HG02943 (cell line): ENCODE measurements at regions not wholly inside any gene's neighbourhood (a gene's known extent, or its start where the extent isn't known, plus 50 kb on each side); places are given as distances from the start of the nearest gene placed in this dataset.
A peak's percentile ranks its signal among the peaks of the same experiment; 100 is the strongest.
"Not testable (repeated sequence)": the region's sequence is repeated elsewhere in the genome, so short reads cannot be mapped to it uniquely, and the experiment has no call there.

ENCODE experiments used
- ATAC-seq: cut with Tn5 transposase; IDR thresholded peaks from one replicate; pipeline ENCODE4 v1.9.1; 2021; ENCODE audit warnings: mild to moderate bottlenecking, low read depth, moderate library complexity; ENCODE audit not compliant: unreplicated experiment

DNA sequence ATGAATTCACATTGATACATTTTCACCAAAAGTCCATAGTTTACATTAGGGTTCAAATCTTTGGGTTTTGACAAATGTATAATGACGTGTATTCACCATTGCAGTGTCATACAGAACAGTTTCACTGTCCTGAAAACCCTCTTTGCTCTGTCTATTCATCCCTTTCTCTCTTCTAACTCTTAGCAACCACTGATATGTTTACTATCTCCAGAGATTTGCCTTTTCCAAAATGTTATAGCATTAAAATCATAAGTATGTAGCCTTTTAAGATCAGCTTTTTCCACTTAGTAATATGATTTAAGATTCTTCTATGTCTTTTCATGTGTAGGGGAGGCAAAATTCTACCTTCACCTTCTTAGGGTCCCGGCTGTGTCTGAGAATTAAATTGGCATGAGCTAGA lies 203.8 kb downstream of the TPRG1 start:
- no peak for ATAC-seq

DNA sequence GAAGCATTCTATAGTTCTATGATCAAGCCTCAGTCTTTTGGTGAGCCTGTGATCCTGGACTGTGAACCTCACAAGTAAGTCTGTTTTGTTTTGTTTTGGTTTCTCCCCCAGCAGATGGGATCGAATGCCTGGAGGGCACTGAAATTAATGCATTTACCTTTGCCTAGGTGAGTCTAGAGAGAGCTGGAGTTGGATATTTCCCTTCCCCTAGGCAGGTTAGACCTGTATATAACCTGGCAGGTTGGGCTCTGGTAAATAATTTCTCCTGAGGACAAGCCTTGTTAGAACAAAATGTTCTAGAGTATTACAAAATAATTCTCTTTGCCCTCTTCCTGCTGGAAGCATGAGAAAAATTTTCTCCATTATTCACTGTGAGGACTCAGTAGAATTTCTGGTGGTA lies 211.9 kb downstream of the TPRG1 start:
- ATAC-seq = no peak

DNA sequence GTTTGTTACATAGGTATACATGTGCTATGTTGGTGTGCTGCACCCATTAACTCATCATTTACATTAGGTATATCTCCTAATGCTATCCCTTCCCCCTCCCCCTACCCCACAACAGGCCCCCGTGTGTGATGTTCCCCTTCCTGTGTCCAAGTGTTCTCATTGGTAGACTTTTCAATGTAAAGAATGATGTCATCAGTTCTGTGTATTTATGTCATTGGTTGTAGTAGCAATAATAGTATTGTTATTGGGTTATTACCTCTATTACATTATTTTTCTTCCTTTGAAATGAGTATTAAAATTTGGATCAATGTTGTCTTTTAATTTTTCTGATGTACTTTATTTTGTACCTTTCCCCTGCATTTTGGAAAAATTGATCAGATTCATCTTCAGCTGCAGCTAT lies 214.1 kb downstream of the TPRG1 start:
- not testable (repeated sequence) for ATAC-seq

DNA sequence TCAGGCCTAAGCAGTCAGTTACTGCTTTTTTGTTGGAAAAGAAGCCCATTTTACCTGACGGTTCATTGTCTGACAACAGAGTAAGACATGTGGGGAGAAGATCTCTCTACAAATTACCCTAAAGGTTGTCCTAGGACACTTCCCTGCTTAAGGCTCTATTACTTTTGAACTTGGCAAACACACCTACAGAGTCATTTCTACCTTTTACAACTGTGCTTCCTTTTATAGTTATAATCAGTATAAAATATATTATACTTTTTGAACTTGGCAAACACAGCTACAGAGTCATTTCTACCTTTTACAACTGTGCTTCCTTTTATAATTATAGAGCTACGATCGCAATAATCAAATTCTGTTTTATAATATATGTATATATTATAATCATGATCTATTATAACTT lies 215.0 kb downstream of the TPRG1 start:
- no peak for ATAC-seq

DNA sequence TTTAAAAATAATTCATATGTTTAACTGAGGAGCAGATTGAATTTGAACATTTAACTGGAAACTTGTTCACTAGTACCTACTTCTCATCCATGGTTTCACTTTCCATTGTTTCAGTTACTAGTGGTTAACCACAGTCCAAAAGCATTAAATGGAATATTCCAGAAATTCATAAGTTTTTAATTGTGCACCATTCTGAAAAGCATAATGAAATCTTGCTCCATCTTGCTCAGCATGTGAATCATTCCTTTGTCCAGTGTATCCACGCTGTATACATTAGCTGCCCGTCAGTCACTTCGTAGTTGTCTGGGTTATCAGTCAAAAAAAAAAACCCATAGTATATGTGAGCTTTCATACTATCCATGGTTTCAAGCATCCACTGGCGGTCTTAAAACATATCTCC lies 217.6 kb downstream of the TPRG1 start:
- ATAC-seq = no peak

DNA sequence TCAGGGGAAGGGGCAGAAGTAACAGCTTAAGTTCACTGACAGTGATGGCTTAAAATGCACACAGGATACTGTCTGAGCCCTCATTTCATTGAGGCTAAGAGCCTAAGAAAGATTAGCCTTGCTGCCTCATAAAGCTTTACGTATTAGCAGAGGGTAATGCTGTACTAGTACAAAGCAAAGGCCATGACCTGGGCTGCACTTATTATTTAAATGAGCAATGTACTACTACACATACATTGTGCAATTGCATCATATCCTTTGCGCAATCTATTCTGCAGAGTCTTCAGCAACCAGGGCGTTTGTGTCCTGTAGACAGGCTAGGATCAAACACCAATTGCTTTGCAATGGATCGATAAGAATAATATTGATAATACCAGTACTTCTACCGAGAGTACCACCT lies 221.8 kb downstream of the TPRG1 start:
- no peak for ATAC-seq

DNA sequence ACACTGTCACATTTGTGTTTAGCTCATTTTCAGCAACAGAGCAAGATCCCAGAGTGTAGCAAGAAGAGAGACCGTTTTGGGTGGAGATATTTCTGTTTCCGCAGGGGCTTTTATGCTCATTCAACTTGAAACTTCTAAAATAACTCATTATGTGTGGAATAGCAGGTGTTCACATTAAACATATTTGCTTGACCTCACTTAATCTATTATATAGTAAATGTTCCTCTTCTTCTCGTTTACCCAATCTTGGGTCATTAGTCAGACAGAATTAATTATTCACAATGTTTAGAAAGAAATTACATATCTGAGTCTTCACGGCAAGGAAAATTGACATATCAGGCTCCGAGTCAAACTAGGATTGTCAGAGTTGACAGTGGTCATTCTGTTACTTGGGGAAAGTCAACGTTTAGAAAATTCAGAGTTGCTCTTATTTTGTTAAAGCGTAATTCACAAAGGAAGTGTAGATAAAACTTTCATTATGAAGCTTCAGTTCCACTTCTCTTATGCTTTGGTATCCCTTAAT lies 222.9 kb downstream of the TPRG1 start:
- peak; percentile 88 for ATAC-seq

DNA sequence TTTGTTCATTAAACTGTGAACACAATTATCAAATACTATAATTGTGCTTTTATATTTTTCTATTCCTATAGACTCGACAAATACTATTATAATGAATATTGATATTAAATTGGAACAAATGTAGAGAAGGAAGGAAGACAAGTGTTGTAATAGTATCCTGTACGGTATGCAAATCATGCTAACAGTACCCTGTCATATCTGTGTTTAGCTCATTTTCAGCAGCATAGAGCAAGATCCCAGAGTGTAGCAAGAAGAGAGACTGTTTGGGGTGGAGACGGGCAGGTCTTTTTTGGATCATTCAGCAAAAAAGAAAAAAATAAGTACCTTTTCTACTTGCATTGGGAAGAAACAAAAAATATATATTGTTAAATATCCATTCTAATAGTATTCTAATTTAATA lies 224.1 kb downstream of the TPRG1 start:
- ATAC-seq = no peak

DNA sequence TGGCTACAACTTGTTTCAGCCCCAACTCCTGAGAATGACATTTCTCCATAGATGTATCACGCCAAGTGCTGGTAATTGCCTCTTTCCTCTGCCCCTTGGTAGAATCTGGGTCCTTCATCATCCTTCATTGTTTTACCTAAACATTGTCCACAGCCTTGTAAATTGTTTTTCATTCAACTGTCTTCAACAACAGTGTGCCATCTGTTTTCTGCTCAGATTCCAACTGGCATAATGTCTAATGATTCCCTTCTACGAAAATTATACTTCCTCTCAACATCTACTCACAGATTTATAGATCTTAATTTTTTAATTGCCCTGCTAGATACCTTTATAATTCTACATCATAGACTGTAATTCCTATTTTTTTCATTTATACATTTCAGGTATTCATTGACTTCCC lies 226.9 kb downstream of the TPRG1 start:
- ATAC-seq = no peak

DNA sequence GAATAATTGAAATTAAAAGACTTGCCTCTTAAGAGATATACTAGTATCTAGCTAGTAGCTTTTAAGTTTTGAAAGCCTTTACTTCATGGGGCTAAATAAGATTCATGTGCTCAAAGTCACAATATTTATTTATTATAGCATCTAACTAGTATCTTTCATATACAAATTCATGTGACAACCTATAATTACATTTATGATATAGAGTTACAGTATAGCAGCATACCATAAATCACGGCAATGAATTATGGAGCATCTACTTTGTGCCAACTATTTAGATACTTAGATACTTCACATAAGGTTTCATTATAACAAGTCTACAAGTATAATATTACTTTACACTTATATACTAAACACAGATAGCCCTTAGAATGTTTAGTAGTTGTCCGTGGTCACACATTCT lies 229.4 kb downstream of the TPRG1 start:
- ATAC-seq = no peak

DNA sequence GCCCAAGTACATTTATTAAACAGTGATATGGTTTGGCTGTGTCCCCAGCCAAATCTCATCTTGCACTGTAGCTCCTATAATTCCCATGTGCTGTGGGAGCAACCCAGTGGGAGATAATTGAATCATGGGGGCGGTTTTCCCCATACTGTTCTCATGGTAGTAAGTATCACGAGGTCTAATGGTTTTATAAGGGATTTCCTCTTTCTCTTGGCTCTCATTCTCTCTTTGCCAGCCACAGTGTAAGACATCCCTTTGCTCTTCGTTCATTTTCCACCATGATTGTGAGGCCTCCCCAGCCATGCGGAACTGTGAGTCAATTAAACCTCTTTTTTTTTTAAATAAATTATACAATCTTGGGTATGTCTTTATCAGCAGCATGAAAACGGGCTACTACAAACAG lies 228.0 kb upstream of the TP63 start:
- no peak for ATAC-seq

DNA sequence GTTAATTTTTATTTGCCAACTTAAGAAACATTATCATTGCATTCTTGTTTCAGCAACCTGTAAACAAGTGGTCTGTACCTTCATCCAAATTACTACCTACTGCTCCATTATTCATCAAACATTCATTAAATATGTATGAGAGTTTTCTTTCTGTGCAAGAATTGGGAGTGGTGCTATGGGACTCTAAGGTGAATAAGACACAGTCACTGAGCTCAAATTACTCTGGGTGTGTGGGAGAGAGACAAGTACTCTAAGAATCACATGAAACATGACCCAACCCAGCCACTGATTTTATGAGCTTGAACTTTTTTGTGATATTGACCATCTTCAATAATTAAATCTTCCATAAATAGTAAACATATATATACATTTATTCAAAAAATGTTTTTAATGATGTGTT lies 227.2 kb upstream of the TP63 start:
- ATAC-seq = no peak

DNA sequence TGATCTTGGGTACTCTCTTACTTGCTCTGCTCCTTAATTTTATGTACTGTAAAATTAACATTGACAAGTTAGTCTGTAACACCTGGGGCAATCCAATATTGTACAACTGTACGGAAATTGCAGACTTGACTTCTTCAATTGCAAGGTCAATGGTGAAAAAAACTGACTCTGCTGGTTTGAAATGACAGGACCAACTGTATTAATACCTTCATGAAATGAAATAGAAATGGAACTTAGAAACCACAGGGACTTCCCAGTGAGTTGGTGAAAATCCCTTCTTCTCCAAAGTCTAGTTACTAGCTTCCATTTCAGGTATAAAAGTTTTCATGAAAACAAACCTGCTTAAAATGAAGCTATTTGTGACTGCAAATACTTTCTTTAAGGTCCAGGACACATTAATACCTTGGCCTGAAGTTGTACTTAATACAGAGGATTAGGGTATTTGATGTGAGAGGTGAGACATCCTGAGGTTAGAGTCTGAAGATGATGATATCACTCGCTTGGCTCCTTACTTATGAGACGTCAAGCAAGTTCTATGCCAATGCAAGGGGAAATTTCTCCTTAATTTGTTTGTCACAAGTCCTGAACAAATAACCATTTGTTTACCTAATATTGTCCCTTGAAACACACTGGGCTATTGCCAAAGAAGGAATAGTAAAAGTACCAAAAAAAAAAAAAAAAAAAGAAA lies 226.2 kb upstream of the TP63 start:
- ATAC-seq = no peak

DNA sequence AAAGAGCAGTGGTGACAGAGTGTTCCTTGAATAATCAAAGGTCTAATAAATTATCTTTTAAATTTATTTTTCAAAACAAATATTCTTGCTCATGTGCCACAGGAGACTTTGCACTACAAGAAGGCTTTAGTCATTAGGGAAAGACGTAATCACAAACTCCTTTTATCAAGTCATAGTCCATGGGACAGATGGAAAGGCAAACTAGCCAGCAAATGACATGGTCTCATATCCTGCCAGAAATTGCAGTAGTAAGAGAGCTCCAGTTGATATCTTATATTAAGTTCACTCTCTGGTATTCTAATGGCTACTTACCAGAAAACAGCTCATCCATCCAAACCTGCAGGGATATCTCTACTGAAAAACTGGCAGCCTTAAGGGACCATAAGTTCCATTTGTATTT lies 225.0 kb upstream of the TP63 start:
- no peak for ATAC-seq

DNA sequence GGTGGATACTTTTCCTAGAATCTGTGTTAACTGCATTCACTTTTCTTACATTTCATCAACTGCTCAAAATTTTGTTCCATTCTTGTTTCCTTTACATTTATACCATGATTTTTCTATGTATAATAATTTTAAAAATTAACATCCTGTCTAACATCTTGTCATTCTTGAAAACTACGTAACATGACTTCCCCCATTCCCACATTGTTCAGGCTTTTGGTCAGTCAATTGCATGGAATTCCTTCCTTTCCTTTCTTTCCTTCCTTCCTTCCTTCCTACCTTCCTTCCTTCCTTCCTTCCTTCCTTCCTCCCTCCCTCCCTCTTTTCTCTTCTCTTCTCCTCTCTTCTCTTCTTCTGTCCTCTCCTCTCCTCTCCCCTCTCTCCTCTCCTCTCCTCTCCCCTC lies 220.7 kb upstream of the TP63 start:
- ATAC-seq = no peak

DNA sequence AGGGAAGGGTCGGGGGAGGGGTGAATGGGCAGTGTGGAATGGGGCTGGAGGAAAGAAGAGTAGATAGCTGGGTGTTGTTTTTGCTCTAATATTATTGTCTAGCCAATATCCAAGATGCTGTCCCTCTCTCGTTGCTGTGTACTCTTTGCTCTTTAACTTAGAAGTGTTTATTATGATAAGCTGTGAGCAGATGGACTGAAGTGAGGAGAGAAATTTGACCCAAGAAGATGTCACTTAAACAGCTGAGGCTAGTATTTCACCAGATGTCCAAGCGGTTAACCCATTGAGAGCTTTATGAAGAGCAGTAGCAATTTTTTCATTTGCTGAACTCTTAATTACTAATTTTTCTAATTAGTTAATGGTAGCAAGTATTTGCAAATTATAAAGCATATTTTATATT lies 212.2 kb upstream of the TP63 start:
- no peak for ATAC-seq

DNA sequence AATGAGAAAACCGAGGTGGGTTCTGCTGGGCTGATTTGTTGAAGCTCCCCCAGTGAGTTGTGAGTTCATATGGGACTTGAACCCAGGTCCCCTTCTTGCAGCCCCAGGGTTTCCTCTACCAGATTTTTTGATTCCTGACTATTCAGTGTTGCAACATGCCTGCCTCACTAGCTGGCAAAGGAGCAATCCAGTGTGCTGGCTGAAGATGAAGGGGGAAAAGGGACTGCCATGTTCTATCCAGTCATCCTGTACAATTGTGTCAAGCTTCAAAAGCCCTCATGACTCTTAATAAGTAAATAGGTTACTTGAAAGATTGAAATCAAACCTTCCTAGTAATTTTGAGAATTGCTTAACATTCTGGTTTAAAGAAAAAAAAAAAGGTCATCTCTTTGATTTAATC lies 211.5 kb upstream of the TP63 start:
- ATAC-seq = no peak

DNA sequence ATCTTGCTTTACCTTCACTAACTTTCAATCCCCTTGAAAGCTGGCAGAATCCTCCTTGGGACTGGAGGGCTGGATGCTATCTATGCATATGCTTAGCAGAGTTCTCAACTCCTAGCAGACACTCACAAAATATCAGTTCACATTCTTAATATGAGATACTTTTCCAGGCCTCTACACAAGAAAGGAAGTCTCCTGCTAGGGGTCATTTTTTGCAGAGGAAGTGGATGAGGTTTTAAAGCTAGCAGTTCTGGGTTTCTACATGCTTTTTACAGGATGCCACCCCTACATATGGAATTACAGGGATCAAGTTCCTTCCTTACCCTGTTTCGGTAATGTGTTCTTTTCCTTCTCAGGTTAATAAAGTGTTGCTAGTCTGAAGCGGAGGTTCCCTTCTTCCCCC lies 206.3 kb upstream of the TP63 start:
- ATAC-seq = no peak

DNA sequence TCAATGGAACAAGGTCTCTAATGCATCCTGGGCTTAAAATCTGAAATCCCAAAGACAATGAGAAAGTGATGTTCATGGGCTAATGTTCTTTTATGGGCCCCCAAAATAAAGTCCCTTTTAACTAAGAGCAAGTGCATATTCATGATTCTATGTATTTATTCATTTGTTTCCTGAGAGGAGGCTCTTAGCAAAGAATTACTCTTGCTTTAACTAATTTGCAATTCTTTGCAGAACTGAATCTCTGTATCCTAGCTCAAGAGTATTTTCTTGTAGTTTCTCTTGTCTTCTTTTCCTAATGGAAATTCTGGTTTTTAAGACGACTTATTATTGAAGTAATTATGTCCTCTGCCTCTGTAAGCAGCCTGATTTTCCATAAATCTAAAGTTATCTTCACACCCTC lies 202.2 kb upstream of the TP63 start:
- ATAC-seq = no peak

DNA sequence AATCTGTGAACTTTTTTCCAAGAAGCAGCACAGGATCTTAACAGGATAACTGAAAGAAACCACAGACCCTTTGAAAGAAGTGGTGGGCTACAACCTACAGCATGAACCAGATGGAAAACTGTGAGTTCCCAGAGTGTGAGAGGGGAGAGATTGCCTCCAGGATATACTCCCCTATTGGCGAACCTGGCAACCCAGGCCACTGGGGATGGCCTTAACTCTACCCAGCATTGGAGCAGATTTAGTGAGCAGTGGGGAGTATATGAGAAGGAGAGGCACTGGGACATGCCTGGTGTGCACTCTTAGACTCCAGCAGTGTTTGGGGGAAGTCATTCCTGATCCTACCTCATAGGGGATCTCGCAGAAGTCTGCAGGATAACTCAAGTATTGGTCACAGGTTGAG lies 201.0 kb upstream of the TP63 start:
- ATAC-seq = no peak

DNA sequence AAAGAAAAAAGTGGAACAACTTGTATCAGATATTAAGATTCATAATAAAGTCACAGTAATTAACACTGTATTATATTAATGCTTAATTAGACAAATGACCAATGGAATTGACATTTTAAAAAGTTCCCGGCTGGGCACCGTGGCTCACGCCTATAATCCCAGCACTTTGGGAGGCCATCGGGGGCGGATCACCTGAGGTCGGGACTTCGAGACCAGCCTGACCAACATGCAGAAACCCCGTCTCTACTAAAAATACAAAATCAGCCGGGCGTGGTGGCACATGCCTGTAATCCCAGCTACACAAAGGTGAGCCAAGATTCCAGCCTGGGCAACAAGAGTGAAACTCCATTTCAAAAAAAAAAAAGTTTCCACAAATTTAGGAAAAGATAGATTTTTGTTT lies 188.9 kb upstream of the TP63 start:
- not testable (repeated sequence) for ATAC-seq

DNA sequence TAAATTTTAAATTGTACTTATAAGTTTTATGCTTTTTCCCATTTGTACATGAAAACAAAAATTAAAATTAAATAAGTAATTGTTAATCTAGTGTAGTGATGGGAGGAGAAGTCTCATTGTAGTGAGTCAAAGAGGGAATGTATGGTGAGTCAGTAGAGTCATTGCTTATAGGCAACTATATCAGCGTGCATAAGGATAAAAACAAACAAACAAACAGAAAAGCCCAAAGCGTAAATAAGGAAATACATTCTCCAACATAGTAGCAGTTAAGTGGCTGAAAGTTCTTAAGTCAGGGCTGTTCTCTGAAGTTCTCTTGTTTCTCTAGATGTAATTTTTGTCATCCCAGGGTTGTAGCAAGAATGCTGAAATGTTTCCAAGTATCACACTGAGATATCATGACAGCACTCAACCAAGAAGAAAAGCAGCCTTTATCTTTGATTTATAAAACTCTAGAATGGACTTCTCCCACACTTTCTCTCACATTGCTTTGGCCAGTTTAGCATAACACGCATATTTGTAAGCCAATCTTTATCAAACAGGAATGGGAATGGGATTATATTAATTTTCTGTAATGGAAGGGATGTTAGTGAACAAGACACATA lies 184.1 kb upstream of the TP63 start:
- no peak for ATAC-seq
